M059J (cell line): ENCODE measurements at regions not wholly inside any gene's neighbourhood (a gene's known extent, or its start where the extent isn't known, plus 50 kb on each side); places are given as distances from the start of the nearest gene placed in this dataset.
"Not testable (repeated sequence)": the region's sequence is repeated elsewhere in the genome, so short reads cannot be mapped to it uniquely, and the experiment has no call there.

Source experiments
- DNase-seq: peaks from one replicate; pipeline ENCODE4 v3.0.0-alpha.2; 2012; ENCODE audit warnings: low read depth

DNA sequence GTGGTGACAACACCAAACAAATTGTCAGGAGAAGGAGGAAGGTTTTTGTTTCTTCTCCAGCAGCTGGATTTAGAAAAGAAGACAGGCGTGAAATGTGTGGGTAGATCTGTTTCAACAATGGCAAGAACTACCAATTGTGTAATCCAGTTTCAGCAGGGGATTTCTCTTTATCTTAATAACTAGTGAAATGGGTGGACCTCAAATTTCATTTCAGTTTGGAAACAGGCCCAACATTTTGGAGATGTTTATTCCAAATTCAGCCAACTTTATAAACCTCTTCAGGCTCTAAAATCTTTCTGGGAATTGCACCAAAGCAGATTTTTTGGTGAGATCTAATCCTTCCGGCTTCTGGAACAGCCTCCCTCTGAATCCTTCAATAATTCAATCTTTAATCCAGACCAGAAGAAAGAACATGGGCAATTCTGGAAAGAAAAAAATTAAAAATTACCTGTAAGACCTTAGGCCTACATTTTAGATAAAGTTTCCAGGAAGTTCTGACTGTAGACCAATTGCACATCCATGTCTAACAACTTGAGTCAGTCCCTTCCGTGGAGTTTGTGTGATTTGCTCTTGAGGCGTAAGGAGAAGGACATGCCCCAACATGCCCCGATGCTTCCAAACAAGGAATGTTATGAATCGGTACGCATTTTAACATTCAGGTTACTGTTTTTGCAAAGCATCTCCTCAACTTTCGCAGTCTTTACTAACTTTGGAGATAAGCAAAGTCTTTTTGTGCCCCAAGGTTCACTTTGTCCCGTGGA is 423.6 kb downstream of the IRX1 start:
- DNase-seq = no peak

GRCh38 chr5:4019841-4020240 is 424.2 kb downstream of the IRX1 start:
- DNase-seq = no peak

DNA sequence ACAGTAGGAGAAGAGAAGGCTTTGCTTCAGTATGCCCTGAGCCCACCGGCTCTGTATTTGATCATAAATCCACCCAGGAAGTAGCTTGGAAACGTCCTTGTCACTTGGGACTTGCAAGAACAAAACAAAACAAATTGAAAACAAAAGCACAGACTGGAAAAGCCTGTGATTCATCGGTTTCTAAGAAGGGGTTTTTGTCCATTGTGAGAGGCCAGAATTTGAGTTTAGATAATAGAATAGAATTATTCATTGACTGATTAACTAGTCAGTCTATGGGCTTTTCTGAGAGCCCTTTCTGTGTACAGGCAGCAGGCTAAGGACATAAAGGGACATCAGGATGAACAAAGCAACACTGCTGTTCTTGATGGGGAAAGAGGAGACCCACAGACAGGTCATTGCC is 424.8 kb downstream of the IRX1 start:
- DNase-seq = no peak

- no peak for DNase-seq
Observed at GRCh38 chr5:4022056-4022670, 426.5 kb downstream of the IRX1 start.

GRCh38 chr5:4023091-4023752 is 427.6 kb downstream of the IRX1 start:
- DNase-seq = no peak

DNA sequence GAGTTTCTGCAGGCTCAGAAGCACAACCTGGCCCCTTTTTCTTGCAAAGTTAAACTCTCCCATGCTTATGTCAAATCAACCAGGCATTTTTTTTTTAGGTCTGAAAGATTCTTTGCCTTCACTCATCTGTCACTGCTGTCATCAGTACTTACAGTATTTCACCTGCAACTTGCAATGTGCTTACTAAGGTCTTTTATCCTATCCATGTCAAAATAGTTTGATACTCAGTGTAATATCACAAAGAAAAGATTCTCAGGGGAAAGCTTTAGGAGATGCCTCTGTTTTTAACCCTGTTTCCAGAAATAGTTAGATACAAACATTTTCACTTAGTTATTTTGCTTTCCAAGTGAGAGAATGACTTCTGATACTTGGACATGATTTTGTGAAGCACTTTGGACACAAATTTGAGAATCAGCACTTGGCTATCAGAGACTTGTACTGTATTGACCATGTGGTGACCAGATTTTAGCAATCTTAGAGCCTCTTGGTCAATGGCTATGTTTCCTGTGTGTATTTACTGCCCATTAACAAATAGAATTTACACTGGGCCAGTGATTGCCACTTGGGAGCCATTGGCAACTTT is 428.2 kb downstream of the IRX1 start:
- DNase-seq = no peak

- peak; percentile 14 for DNase-seq
Observed at GRCh38 chr5:4027088-4027734, 431.6 kb downstream of the IRX1 start.

GRCh38 chr5:4028384-4028783 is 432.8 kb downstream of the IRX1 start:
- no peak for DNase-seq

DNA sequence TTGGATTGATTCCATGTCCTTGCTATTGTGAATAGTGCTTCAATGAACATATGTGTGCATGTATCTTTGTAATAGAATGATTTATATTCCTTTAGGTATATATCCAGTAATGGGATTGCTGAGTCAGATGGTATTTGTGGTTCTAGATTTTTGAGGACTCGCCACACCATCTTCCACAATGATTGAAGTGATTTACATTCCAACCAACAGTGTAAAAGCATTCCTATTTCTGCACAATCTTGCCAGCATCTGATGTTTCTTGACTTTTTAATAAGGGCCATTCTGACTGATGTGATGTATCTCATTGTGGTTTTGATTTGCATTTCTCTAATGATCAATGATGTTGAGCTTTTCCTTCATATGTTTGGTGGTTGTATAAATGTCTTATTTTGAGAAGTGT is 437.9 kb downstream of the IRX1 start:
- not testable (repeated sequence) for DNase-seq

DNA sequence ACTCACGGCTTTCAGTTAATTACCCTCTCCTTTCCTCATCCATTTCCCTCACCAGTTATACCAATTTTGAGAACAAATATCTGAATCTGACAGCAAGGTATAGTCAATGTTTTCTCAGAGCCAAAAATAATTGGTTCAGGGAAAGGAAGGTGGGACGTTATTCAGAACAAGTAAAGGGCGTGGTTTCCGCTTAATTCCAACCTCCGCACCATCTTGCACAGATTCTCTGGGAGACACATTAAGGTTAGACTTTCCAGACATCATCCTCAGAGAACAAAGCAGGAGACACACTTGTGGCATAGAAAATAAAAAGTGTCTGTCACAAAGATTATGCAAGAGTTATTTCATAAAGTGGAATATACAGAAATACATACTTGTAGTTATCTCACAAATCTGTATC is 441.2 kb downstream of the IRX1 start:
- no peak for DNase-seq

DNA sequence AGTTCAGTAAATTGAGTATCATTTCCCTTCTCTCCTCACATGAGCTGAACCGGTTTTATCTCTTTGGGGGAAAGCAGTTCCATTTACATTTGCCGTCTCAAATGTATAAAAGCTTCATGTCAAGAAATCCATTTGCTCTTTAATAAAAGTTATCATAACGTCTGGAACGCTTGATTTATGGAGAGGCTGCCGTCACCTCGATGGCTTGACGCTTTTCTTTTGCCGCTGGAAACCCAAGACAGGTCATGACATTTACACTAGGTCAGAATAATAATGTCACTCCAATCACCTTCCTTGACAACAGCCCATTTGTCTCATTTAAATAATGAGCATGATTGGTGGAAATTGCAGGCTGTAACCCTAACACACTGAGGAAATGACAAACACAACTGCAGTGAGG is 443.4 kb downstream of the IRX1 start:
- no peak for DNase-seq

DNA sequence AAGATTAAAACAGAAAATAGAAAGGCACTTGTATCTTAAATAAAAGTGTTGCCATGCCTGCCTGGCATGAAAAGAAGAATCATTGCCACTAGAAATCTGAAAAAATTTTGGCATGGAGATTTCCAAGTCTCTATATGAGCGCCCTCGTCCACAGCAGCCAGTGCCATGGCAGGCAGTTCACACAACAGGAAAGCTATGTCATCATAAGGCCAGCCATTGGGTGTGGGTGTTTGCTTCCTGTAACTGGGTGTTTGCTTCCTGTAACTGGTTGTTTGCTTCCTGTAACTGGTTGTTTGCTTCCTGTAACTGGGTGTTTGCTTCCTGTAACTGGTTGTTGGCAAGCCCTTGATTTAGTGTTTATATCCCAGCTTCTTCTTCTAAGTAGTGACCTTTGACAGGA is 446.7 kb downstream of the IRX1 start:
- DNase-seq = no peak

DNA sequence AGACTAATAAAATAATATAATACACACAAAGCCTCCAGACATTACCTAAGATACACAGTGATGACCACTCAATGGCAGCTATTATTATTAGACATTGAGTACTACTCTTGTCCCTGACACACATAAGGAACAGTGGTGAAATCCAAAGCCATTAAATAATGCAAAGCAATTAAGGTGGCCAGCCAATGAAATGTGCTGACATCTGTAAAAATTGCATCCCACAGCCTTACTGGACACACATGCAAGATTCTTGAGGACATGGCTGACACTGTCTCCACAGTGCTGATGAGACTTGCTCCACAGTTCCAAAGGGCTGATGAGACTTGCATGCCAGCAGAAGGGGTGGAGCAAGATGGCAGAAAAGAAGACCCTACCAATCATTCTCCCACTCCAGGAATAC is 447.5 kb downstream of the IRX1 start:
- DNase-seq = no peak

GRCh38 chr5:4044881-4045280 is 449.2 kb downstream of the IRX1 start:
- no peak for DNase-seq

- DNase-seq = no peak
Observed at GRCh38 chr5:4048398-4048797, 452.8 kb downstream of the IRX1 start.

DNA sequence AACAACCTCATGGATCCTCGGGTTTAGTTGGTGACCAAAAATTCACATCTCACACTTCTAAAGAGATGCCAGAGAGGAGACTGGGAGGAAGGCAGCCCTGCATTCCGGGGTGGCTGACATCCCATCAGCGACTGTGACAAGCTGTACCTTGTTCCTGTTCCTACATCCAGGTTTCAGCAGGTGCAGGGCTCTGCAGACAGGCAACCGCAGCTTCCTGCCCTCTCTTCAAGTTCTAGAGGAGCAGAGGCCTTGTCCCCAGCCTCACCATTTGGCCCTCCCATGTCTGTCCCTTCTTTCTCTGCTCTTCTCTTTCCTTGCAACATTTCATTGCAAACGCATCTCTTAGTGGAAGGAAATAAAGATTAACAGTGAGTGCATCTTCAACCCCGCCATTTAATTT is 454.6 kb downstream of the IRX1 start:
- DNase-seq = no peak

- DNase-seq = no peak
Observed at GRCh38 chr5:4053136-4053535, 457.5 kb downstream of the IRX1 start.

DNA sequence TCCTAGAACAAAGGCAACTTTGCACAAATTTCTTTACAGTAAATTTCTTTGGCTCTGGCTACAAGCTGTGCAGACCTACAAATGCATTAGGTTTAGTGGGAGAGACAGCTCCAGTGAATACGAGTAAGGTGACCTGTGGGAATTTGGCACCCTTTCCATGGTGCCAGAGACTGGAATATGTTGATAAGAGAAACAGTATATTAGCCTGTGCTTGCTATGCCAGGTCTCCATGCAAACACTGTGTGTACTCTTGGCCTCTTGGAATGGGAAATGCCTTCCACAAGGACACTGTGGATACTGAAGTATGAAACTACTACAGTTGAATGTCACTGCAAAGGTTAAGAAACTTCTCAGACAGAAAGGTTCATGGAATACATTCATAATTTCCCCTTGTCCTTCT is 458.5 kb downstream of the IRX1 start:
- DNase-seq = no peak

GRCh38 chr5:4058899-4059298 is 463.3 kb downstream of the IRX1 start:
- DNase-seq = no peak

GRCh38 chr5:4065472-4066320 is 470.1 kb downstream of the IRX1 start:
- no peak for DNase-seq

DNA sequence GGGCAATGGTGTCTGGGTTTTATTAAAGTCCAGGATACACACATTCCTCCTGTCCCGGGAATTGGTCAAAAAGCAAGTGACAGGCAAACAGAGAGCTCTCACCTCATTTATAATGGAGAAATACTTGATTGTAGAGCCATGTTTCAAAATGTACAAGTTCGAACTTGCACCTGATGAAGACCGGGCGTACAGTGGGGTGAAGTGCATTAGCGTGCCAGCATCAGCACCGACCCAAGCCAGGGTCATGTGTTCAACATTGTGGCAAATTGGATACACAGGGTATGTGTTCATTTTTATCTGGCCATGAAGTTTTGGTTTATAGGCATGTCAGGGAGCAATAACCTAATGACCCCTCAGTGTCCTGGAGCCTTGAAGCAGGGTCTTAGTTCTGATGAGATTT is 472.5 kb downstream of the IRX1 start:
- DNase-seq = no peak
